Spleen (tissue), 11 donors: ENCODE measurements at regions not wholly inside any gene's neighbourhood (a gene's known extent, or its start where the extent isn't known, plus 50 kb on each side); places are given as distances from the start of the nearest gene placed in this dataset.

Experiments
- DNase-seq: peaks from one replicate; pipeline ENCODE4 v3.0.0-alpha.2; 2020
- H3K27ac ChIP-seq, 8 donors: fragments of 200-600 bp; sonication (generic) in 7 of 8; 1 replicate in 4 of 8; 2 replicates in 4 of 8; pipeline versions ENCODE4 v1.5.0 to v1.8.0; 2016 to 2021; ENCODE audit warnings: inconsistent platforms in 4 of 8, mild to moderate bottlenecking in 4 of 8, moderate library complexity in 1 of 8
- H3K27me3 ChIP-seq, 7 donors: fragments of 200-600 bp; sonication (generic) in 6 of 7; replicated peaks in 1 of 7; 1 replicate in 4 of 7; 2 replicates in 3 of 7; pipeline versions ENCODE4 v1.5.0 to v1.8.0; 2016 to 2021; ENCODE audit warnings: inconsistent platforms in 3 of 7, mild to moderate bottlenecking in 1 of 7
- H3K36me3 ChIP-seq, 6 donors: fragments of 200-600 bp; sonication (generic) in 5 of 6; 1 replicate in 4 of 6; 2 replicates in 2 of 6; pipeline versions ENCODE4 v1.5.0 to v1.8.0; 2016 to 2021; ENCODE audit warnings: inconsistent platforms in 2 of 6
- H3K4me1 ChIP-seq, 6 donors: fragments of 200-600 bp; sonication (generic) in 5 of 6; 1 replicate in 3 of 6; 2 replicates in 3 of 6; pipeline versions ENCODE4 v1.5.0 to v1.8.0; 2016 to 2021; ENCODE audit warnings: inconsistent platforms in 3 of 6
- H3K4me3 ChIP-seq, 8 donors: fragments of 200-600 bp; sonication (generic) in 7 of 8; 1 replicate in 4 of 8; 2 replicates in 4 of 8; pipeline versions ENCODE4 v1.5.0 to v1.8.0; 2016 to 2021; ENCODE audit warnings: inconsistent platforms in 4 of 8, mild to moderate bottlenecking in 4 of 8, moderate library complexity in 2 of 8
- H3K9me3 ChIP-seq, 8 donors: fragments of 200-600 bp; sonication (generic) in 7 of 8; 1 replicate in 4 of 8; 2 replicates in 4 of 8; pipeline versions ENCODE4 v1.5.0 to v1.8.0; 2016 to 2021; ENCODE audit warnings: inconsistent platforms in 4 of 8
- POLR2A ChIP-seq, 3 donors: fragments of 450-650 bp; IDR thresholded peaks; one replicate each; pipeline ENCODE4 v1.5.1; 2017; ENCODE audit warnings: antibody characterized with exemption in 3 of 3, mild to moderate bottlenecking in 1 of 3
- POLR2AphosphoS5 ChIP-seq, 3 donors: sonication (generic); formaldehyde crosslinking; IDR thresholded peaks; one replicate each; pipeline ENCODE4 v1.5.1; 2017; ENCODE audit warnings: antibody characterized with exemption in 3 of 3
- WGBS, 5 donors: extraction: QIAGEN DNeasy Blood & Tissue Kit in 3 of 5; methylation state at CpG; one replicate each; pipeline versions ENCODE4 v1.1.5 to v1.1.7; 2013 to 2018; 5-methylcytosine and 5-hydroxymethylcytosine counted together
- intact Hi-C: fragments of 100-400 bp; cut with DNase I; formaldehyde crosslinking; loops from one replicate; pipeline ENCODE4 v1.15.0; 2023; ENCODE audit warnings: low total_unique reads
- TF ChIP-seq, protein P1 (sequence below), 11 experiments: fragments of 200-600 bp in 7 of 11; fragments of 450-650 bp in 4 of 11; sonication (generic) in 4 of 11; IDR thresholded peaks in 8 of 11; conservative IDR thresholded peaks in 3 of 11; 1 replicate in 7 of 11; 2 replicates in 4 of 11; pipeline versions ENCODE4 v1.4.0 to v1.8.0; 2016 to 2021; ENCODE audit warnings: antibody characterized with exemption in 11 of 11, inconsistent platforms in 4 of 11, mild to moderate bottlenecking in 1 of 11
- donor health status: healthy with polysubstance abuse.
- donor health status: DM: no; HTN: no; CAD: no; lungs with moderate emphysema.
- donor health status: DM: no; HTN: no; CAD: no.
- donor health status: Bipolar disorder and iron deficiency.
- donor health status: healthy.
- donor health status: DM: no; HTN: no; CAD: no.
- donor health status: DM: yes; HTN: yes; CAD: no.

DNA sequence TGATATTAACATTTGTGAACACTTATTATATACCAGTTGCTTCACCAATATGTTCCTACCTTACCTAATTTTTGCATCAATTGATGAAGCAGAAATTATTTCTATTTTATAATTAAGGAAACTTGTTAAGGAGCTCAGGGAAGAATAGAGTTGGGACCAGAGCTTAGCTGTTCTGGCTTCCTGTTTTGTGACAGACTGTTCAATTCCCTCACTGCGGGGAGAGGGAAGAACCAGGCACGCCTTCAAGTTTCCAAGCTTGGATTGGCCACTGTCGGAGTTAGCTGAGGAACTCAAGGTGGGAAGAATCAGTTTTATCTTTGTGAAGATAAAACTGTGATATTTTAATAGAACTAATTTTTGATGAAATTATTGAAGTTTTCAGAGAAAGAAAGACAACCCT lies 142.3 kb upstream of the LMO4 start:
- no peaks in the 10 kb centered on the region for H3K9me3 ChIP-seq
- WGBS, 5 donors, result 58 to 73% (median 67%) methylated on average over 3 of the region's 3 CpGs
- peaks cover 0 to 6% (median 0%) of the 10 kb centered on the region in 7 donors for H3K27me3 ChIP-seq
- no peaks in the 10 kb centered on the region for H3K36me3 ChIP-seq
- intact Hi-C loops, result no loop called here
- H3K4me1 ChIP-seq, result no peaks in the 10 kb centered on the region
- DNase-seq, result no peak
- TF ChIP-seq, protein P1, sequence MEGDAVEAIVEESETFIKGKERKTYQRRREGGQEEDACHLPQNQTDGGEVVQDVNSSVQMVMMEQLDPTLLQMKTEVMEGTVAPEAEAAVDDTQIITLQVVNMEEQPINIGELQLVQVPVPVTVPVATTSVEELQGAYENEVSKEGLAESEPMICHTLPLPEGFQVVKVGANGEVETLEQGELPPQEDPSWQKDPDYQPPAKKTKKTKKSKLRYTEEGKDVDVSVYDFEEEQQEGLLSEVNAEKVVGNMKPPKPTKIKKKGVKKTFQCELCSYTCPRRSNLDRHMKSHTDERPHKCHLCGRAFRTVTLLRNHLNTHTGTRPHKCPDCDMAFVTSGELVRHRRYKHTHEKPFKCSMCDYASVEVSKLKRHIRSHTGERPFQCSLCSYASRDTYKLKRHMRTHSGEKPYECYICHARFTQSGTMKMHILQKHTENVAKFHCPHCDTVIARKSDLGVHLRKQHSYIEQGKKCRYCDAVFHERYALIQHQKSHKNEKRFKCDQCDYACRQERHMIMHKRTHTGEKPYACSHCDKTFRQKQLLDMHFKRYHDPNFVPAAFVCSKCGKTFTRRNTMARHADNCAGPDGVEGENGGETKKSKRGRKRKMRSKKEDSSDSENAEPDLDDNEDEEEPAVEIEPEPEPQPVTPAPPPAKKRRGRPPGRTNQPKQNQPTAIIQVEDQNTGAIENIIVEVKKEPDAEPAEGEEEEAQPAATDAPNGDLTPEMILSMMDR (IDR thresholded peaks at IDR 0.05 in 8 of 11, conservative IDR thresholded peaks at IDR 0.05 in 3 of 11), result no peak
- no peak for TF ChIP-seq POLR2A (IDR thresholded peaks at IDR 0.05)
- TF ChIP-seq POLR2AphosphoS5 (IDR thresholded peaks at IDR 0.05), result no peak
- H3K4me3 ChIP-seq, result no peak overlapping the region
- no peak overlapping the region for H3K27ac ChIP-seq

DNA sequence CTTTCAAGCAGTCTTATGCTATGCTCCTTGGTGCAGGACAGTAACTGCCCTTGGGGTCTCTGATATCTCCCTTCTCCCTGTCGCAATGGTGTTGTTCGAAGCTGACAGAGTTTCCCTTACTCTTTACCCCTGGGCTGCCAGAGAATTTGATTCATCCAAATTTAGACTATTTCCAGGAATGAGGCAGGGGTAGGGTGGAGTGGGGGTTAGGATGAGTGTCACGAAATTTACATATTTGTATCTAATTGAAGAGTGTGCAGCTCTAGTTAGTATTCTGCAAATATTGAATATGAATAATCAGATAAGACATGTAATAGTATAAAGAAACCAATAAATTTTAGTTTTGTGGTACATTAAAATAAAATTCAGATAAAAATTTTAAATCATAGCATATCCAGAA lies 140.0 kb upstream of the LMO4 start:
- 76 to 95% (median 88%) methylated on average over 3 of the region's 3 CpGs for WGBS, 5 donors
- Histone ChIP-seq H3K36me3 (no peaks in the 10 kb centered on the region), H3K9me3 (no peaks in the 10 kb centered on the region), H3K4me1 (no peaks in the 10 kb centered on the region), H3K4me3 (no peak overlapping the region), H3K27ac (no peak overlapping the region), H3K27me3 (no peaks in the 10 kb centered on the region)
- TF ChIP-seq, protein P1 (IDR thresholded peaks at IDR 0.05 in 8 of 11, conservative IDR thresholded peaks at IDR 0.05 in 3 of 11), result no peak
- TF ChIP-seq POLR2A (IDR thresholded peaks at IDR 0.05), result no peak
- TF ChIP-seq POLR2AphosphoS5 (IDR thresholded peaks at IDR 0.05), result no peak
- intact Hi-C loops, result no loop called here
- DNase-seq, result no peak

DNA sequence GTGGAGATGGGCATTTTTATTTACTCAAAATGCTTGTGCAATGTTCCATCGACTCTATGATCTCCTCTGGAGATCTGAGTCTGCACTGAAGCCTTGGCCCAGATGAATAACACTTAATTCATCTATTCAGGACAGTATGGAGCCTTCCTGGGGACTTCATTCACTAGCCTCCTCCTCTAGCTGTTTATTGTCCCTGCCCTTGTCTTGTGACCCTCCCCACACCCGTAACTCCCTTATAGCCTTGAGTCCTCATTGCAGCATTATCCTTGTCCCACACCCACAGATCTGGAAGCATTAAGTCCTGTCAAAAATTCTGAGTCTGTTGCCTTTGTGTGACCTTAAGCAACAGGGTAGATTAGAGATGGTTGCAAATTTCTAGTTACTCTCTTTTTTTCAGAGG lies 138.3 kb upstream of the LMO4 start:
- WGBS, 5 donors, result 66 to 93% (median 72%) methylated on average over 2 of the region's 2 CpGs
- no peak for DNase-seq

DNA sequence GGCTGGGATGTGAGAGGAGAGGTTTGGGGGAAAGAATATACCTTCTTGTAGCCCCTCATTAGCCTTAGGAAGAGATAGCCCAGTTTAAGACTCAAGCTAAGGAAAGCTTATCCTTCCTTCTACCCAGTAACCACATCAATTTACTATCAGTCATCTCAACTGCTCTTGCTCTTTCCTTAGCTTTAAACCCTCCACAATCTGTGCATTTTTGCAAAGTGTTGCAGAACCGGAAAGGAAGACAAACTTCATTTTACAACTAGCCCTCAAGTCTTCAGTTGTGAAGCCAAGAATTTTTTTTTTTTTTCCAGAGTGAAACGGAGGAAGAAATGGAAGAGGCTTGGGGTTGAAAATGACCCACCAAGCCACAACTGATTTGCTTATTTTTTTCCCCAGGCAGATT lies 137.0 kb upstream of the LMO4 start:
- intact Hi-C loops, result no loop called here
- no peak for TF ChIP-seq POLR2AphosphoS5 (IDR thresholded peaks at IDR 0.05)
- TF ChIP-seq, protein P1 (IDR thresholded peaks at IDR 0.05 in 8 of 11, conservative IDR thresholded peaks at IDR 0.05 in 3 of 11), result no peak

More for the DNA sequence above, 138.3 kb upstream of the LMO4 start:
- intact Hi-C loops, result no loop called here
- Histone ChIP-seq H3K4me3 (no peak overlapping the region), H3K9me3 (peaks cover 0 to 16% (median 10%) of the 10 kb centered on the region in 8 donors), H3K27me3 (no peaks in the 10 kb centered on the region), H3K4me1 (no peaks in the 10 kb centered on the region), H3K36me3 (no peaks in the 10 kb centered on the region), H3K27ac (no peak overlapping the region)
- TF ChIP-seq POLR2AphosphoS5 (IDR thresholded peaks at IDR 0.05), result no peak
- TF ChIP-seq POLR2A (IDR thresholded peaks at IDR 0.05), result no peak
- TF ChIP-seq, protein P1 (IDR thresholded peaks at IDR 0.05 in 8 of 11, conservative IDR thresholded peaks at IDR 0.05 in 3 of 11), result no peak

More for the DNA sequence above, 137.0 kb upstream of the LMO4 start:
- H3K4me3 ChIP-seq, result no peak overlapping the region
- H3K9me3 ChIP-seq, result peaks cover 0 to 19% (median 13%) of the 10 kb centered on the region in 8 donors
- no peaks in the 10 kb centered on the region for H3K36me3 ChIP-seq
- H3K4me1 ChIP-seq, result no peaks in the 10 kb centered on the region
- WGBS, 5 donors, result 43 to 74% (median 69%) methylated on average over 2 of the region's 2 CpGs
- H3K27me3 ChIP-seq, result no peaks in the 10 kb centered on the region
- DNase-seq, result no peak
- no peak overlapping the region for H3K27ac ChIP-seq
